Ishikawa (cell line): ENCODE measurements at regions not wholly inside any gene's neighbourhood (a gene's known extent, or its start where the extent isn't known, plus 50 kb on each side); places are given as distances from the start of the nearest gene placed in this dataset.

Experiments used
- CEBPB ChIP-seq: IDR thresholded peaks from 2 replicates; pipeline ENCODE4 v1.6.1; 2012
- CREB1 ChIP-seq: IDR thresholded peaks from 2 replicates; pipeline ENCODE4 v1.6.1; 2012; ENCODE audit warnings: low read depth
- EGR1 ChIP-seq: IDR thresholded peaks from 2 replicates; pipeline ENCODE4 v1.6.1; 2012
- EP300 ChIP-seq: IDR thresholded peaks from 2 replicates; pipeline ENCODE4 v1.6.1; 2012; ENCODE audit warnings: borderline replicate concordance
- FOXM1 ChIP-seq: IDR thresholded peaks from 2 replicates; pipeline ENCODE4 v1.6.1; 2012; ENCODE audit warnings: low read depth, borderline replicate concordance
- MAX ChIP-seq: IDR thresholded peaks from 2 replicates; pipeline ENCODE4 v1.6.1; 2012
- NFIC ChIP-seq: IDR thresholded peaks from 2 replicates; pipeline ENCODE4 v1.6.1; 2012
- RAD21 ChIP-seq: IDR thresholded peaks from 2 replicates; pipeline ENCODE4 v1.6.1; 2012; ENCODE audit warnings: low read depth
- REST ChIP-seq: IDR thresholded peaks from 2 replicates; pipeline ENCODE4 v1.6.1; 2012; ENCODE audit warnings: low read depth, mild to moderate bottlenecking
- TAF1 ChIP-seq: IDR thresholded peaks from 2 replicates; pipeline ENCODE4 v1.6.1; 2012; ENCODE audit warnings: low read depth, mild to moderate bottlenecking
- TCF12 ChIP-seq: IDR thresholded peaks from 2 replicates; pipeline ENCODE4 v1.6.1; 2012; ENCODE audit warnings: low read depth
- TEAD4 ChIP-seq: IDR thresholded peaks from 2 replicates; pipeline ENCODE4 v1.6.1; 2012
- USF1 ChIP-seq: IDR thresholded peaks from 2 replicates; pipeline ENCODE4 v1.6.1; 2012
- YY1 ChIP-seq: IDR thresholded peaks from 2 replicates; pipeline ENCODE4 v1.6.1; 2012; ENCODE audit warnings: low read depth
- ZBTB7A ChIP-seq: IDR thresholded peaks from 2 replicates; pipeline ENCODE4 v1.6.1; 2012; ENCODE audit warnings: low read depth

- no peak for TF ChIP-seq ZBTB7A
- TF ChIP-seq TAF1: no peak
- TF ChIP-seq USF1: no peak
These were observed 149.0 kb upstream of the PRMT8 start for GRCh38 chr12:3342051-3342450.

GRCh38 chr12:3348055-3348454 lies 142.9 kb upstream of the PRMT8 start:
- TF ChIP-seq FOXM1: no peak
- TF ChIP-seq EP300: no peak
- no peak for TF ChIP-seq REST
- TF ChIP-seq EGR1: no peak
- no peak for TF ChIP-seq TEAD4
- TF ChIP-seq RAD21: no peak
- TF ChIP-seq YY1: no peak
- no peak for TF ChIP-seq USF1
- no peak for TF ChIP-seq CREB1
- no peak for TF ChIP-seq TAF1
- TF ChIP-seq ZBTB7A: no peak
- TF ChIP-seq NFIC: no peak
- TF ChIP-seq TCF12: no peak
- TF ChIP-seq MAX: no peak
- no peak for TF ChIP-seq CEBPB

- TF ChIP-seq TEAD4: no peak
- no peak for TF ChIP-seq CEBPB
- TF ChIP-seq CREB1: no peak
- TF ChIP-seq TAF1: no peak
- no peak for TF ChIP-seq MAX
- TF ChIP-seq ZBTB7A: no peak
- TF ChIP-seq NFIC: no peak
- TF ChIP-seq EGR1: no peak
- TF ChIP-seq TCF12: no peak
- TF ChIP-seq USF1: no peak
These were observed 140.6 kb upstream of the PRMT8 start for GRCh38 chr12:3350432-3350831.

- TF ChIP-seq ZBTB7A (no peak), EGR1 (no peak), YY1 (no peak), CREB1 (no peak), TEAD4 (no peak), FOXM1 (no peak), REST (no peak), USF1 (no peak)
These were observed 139.3 kb upstream of the PRMT8 start for GRCh38 chr12:3351731-3352130.

GRCh38 chr12:3352230-3352629 lies 138.8 kb upstream of the PRMT8 start:
- no peak for TF ChIP-seq CEBPB
- no peak for TF ChIP-seq NFIC
- no peak for TF ChIP-seq REST
- no peak for TF ChIP-seq TCF12
- TF ChIP-seq MAX: no peak
- TF ChIP-seq ZBTB7A: no peak
- no peak for TF ChIP-seq TEAD4
- TF ChIP-seq FOXM1: no peak
- no peak for TF ChIP-seq CREB1
- TF ChIP-seq EP300: no peak
- TF ChIP-seq YY1: no peak
- no peak for TF ChIP-seq RAD21
- no peak for TF ChIP-seq TAF1
